ENCODE measurements at regions not wholly inside any gene's neighbourhood (a gene's known extent, or its start where the extent isn't known, plus 50 kb on each side); places are given as distances from the start of the nearest gene placed in this dataset.

- TF ChIP-seq SPI1 (IDR thresholded peaks at IDR 0.05; ENCODE audit: low read depth, low read length) (no peak), PAX5 (IDR thresholded peaks at IDR 0.05; ENCODE audit: insufficient read depth, low read length, severe bottlenecking) (no peak), POLR2A (IDR thresholded peaks at IDR 0.05; ENCODE audit: low read depth, low read length) (no peak), TAF1 (IDR thresholded peaks at IDR 0.05; ENCODE audit: low read depth, low read length) (no peak), POLR2AphosphoS5 (IDR thresholded peaks at IDR 0.05; ENCODE audit: low read depth, low read length) (no peak), POU2F2 (IDR thresholded peaks at IDR 0.05; ENCODE audit: low read depth, low read length) (no peak)
- FAIRE-seq (no peak), DNase-seq (ENCODE audit: insufficient read length, low spot score) (no peak)
Observed at GRCh38 chr16:9412915-9413264, 321.4 kb downstream of the HAPSTR1 start.

GRCh38 chr16:9415545-9415944 is 324.1 kb downstream of the HAPSTR1 start:
- TF ChIP-seq POLR2A (IDR thresholded peaks at IDR 0.05; ENCODE audit: low read depth, low read length) (no peak), TAF1 (IDR thresholded peaks at IDR 0.05; ENCODE audit: low read depth, low read length) (no peak), SPI1 (IDR thresholded peaks at IDR 0.05; ENCODE audit: low read depth, low read length) (no peak), PAX5 (IDR thresholded peaks at IDR 0.05; ENCODE audit: insufficient read depth, low read length, severe bottlenecking) (no peak), POLR2AphosphoS5 (IDR thresholded peaks at IDR 0.05; ENCODE audit: low read depth, low read length) (no peak), POU2F2 (IDR thresholded peaks at IDR 0.05; ENCODE audit: low read depth, low read length) (no peak)
- DNase-seq (ENCODE audit: insufficient read length, low spot score) (no peak), FAIRE-seq (no peak)

- TF ChIP-seq POLR2AphosphoS5 (IDR thresholded peaks at IDR 0.05; ENCODE audit: low read depth, low read length) (no peak), POU2F2 (IDR thresholded peaks at IDR 0.05; ENCODE audit: low read depth, low read length) (no peak), TAF1 (IDR thresholded peaks at IDR 0.05; ENCODE audit: low read depth, low read length) (no peak), PAX5 (IDR thresholded peaks at IDR 0.05; ENCODE audit: insufficient read depth, low read length, severe bottlenecking) (no peak), POLR2A (IDR thresholded peaks at IDR 0.05; ENCODE audit: low read depth, low read length) (no peak), SPI1 (IDR thresholded peaks at IDR 0.05; ENCODE audit: low read depth, low read length) (no peak)
- DNase-seq (ENCODE audit: insufficient read length, low spot score) (no peak), FAIRE-seq (no peak)
Observed at GRCh38 chr16:9417898-9418297, 326.5 kb downstream of the HAPSTR1 start.

GRCh38 chr16:9419161-9419560 is 327.7 kb downstream of the HAPSTR1 start:
- FAIRE-seq (no peak), DNase-seq (ENCODE audit: insufficient read length, low spot score) (no peak)
- no peak for TF ChIP-seq SPI1 (IDR thresholded peaks at IDR 0.05; ENCODE audit: low read depth, low read length)
- no peak for TF ChIP-seq PAX5 (IDR thresholded peaks at IDR 0.05; ENCODE audit: insufficient read depth, low read length, severe bottlenecking)
- no peak for TF ChIP-seq TAF1 (IDR thresholded peaks at IDR 0.05; ENCODE audit: low read depth, low read length)
- TF ChIP-seq POLR2A (IDR thresholded peaks at IDR 0.05; ENCODE audit: low read depth, low read length): no peak
- no peak for TF ChIP-seq POU2F2 (IDR thresholded peaks at IDR 0.05; ENCODE audit: low read depth, low read length)
- no peak for TF ChIP-seq POLR2AphosphoS5 (IDR thresholded peaks at IDR 0.05; ENCODE audit: low read depth, low read length)

GRCh38 chr16:9422762-9423513 is 331.5 kb downstream of the HAPSTR1 start:
- DNase-seq (ENCODE audit: insufficient read length, low spot score) (no peak), FAIRE-seq (no peak)
- no peak for TF ChIP-seq PAX5 (IDR thresholded peaks at IDR 0.05; ENCODE audit: insufficient read depth, low read length, severe bottlenecking)

- FAIRE-seq (no peak), DNase-seq (ENCODE audit: insufficient read length, low spot score) (no peak)
- TF ChIP-seq POLR2AphosphoS5 (IDR thresholded peaks at IDR 0.05; ENCODE audit: low read depth, low read length): no peak
- TF ChIP-seq PAX5 (IDR thresholded peaks at IDR 0.05; ENCODE audit: insufficient read depth, low read length, severe bottlenecking): no peak
- no peak for TF ChIP-seq TAF1 (IDR thresholded peaks at IDR 0.05; ENCODE audit: low read depth, low read length)
- no peak for TF ChIP-seq POLR2A (IDR thresholded peaks at IDR 0.05; ENCODE audit: low read depth, low read length)
- no peak for TF ChIP-seq POU2F2 (IDR thresholded peaks at IDR 0.05; ENCODE audit: low read depth, low read length)
- TF ChIP-seq SPI1 (IDR thresholded peaks at IDR 0.05; ENCODE audit: low read depth, low read length): no peak
Observed at GRCh38 chr16:9425236-9425635, 333.8 kb downstream of the HAPSTR1 start.

GRCh38 chr16:9428355-9429005 is 337.0 kb downstream of the HAPSTR1 start:
- FAIRE-seq: no peak
- no peak for DNase-seq (ENCODE audit: insufficient read length, low spot score)
- no peak for TF ChIP-seq POLR2AphosphoS5 (IDR thresholded peaks at IDR 0.05; ENCODE audit: low read depth, low read length)

GRCh38 chr16:9429646-9430330 is 338.3 kb downstream of the HAPSTR1 start:
- FAIRE-seq (no peak), DNase-seq (ENCODE audit: insufficient read length, low spot score) (no peak)
- no peak for TF ChIP-seq SPI1 (IDR thresholded peaks at IDR 0.05; ENCODE audit: low read depth, low read length)
- TF ChIP-seq PAX5 (IDR thresholded peaks at IDR 0.05; ENCODE audit: insufficient read depth, low read length, severe bottlenecking): no peak
- no peak for TF ChIP-seq TAF1 (IDR thresholded peaks at IDR 0.05; ENCODE audit: low read depth, low read length)
- no peak for TF ChIP-seq POU2F2 (IDR thresholded peaks at IDR 0.05; ENCODE audit: low read depth, low read length)
- no peak for TF ChIP-seq POLR2A (IDR thresholded peaks at IDR 0.05; ENCODE audit: low read depth, low read length)
- TF ChIP-seq POLR2AphosphoS5 (IDR thresholded peaks at IDR 0.05; ENCODE audit: low read depth, low read length): no peak

GRCh38 chr16:9434659-9435058 is 343.2 kb downstream of the HAPSTR1 start:
- no peak for DNase-seq (ENCODE audit: insufficient read length, low spot score)
- no peak for FAIRE-seq
- TF ChIP-seq PAX5 (IDR thresholded peaks at IDR 0.05; ENCODE audit: insufficient read depth, low read length, severe bottlenecking): no peak
- no peak for TF ChIP-seq SPI1 (IDR thresholded peaks at IDR 0.05; ENCODE audit: low read depth, low read length)
- TF ChIP-seq POLR2AphosphoS5 (IDR thresholded peaks at IDR 0.05; ENCODE audit: low read depth, low read length): no peak
- no peak for TF ChIP-seq POU2F2 (IDR thresholded peaks at IDR 0.05; ENCODE audit: low read depth, low read length)
- TF ChIP-seq TAF1 (IDR thresholded peaks at IDR 0.05; ENCODE audit: low read depth, low read length): no peak
- TF ChIP-seq POLR2A (IDR thresholded peaks at IDR 0.05; ENCODE audit: low read depth, low read length): no peak

Measured in GM12891 (cell line).